GM12891 (cell line): ENCODE measurements at regions not wholly inside any gene's neighbourhood (a gene's known extent, or its start where the extent isn't known, plus 50 kb on each side); places are given as distances from the start of the nearest gene placed in this dataset.

Experiments used
- PAX5 ChIP-seq: IDR thresholded peaks from 2 replicates; pipeline ENCODE4 v1.6.1; 2011; ENCODE audit warnings: low read length, moderate library complexity, mild to moderate bottlenecking; ENCODE audit not compliant: insufficient read depth, severe bottlenecking
- POLR2A ChIP-seq: IDR thresholded peaks from 2 replicates; pipeline ENCODE4 v1.6.1; 2011; ENCODE audit warnings: low read depth, low read length, control low read depth
- POLR2AphosphoS5 ChIP-seq: IDR thresholded peaks from 2 replicates; pipeline ENCODE4 v1.6.1; 2011; ENCODE audit warnings: low read depth, low read length, control low read depth
- POU2F2 ChIP-seq: IDR thresholded peaks from 2 replicates; pipeline ENCODE4 v1.6.1; 2011; ENCODE audit warnings: low read depth, mild to moderate bottlenecking, control low read depth, low read length, moderate library complexity
- TAF1 ChIP-seq: IDR thresholded peaks from 2 replicates; pipeline ENCODE4 v1.6.1; 2011; ENCODE audit warnings: low read depth, low read length, control low read depth

DNA sequence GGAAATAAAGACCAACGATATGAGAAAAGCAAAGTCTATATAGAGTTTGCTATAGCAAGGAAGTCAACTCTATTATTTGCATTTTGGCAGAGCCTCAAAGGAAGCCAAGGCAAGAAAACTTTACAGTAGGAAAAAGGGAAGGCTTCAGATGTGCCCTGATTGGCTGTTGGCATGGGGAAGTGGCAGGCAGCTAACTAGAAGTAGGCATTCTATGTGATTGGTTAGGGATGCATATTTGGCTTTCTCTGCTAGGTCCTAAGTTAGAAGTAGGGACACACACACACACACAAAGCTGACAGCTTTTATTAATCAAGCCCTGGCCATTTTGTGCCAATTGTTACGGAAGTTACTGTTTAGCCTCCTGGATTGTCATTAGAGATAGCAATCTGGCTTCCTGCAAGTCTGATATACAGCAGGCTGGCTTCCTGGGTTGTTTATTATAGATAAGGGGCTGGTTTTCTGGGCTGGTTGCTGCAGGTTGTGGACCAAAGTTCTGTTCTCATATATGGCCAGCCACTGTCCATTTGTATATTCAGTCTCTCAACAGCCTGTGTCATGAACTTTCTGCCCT lies 308.1 kb upstream of the GRAMD2B start:
- TF ChIP-seq PAX5 (no peak), POLR2A (no peak), POU2F2 (no peak), TAF1 (no peak), POLR2AphosphoS5 (no peak)
